Nephron progenitor cell (in vitro differentiated cells): ENCODE measurements at regions not wholly inside any gene's neighbourhood (a gene's known extent, or its start where the extent isn't known, plus 50 kb on each side); places are given as distances from the start of the nearest gene placed in this dataset.
A peak's percentile ranks its signal among the peaks of the same experiment; 100 is the strongest.

Experiments used
- DNase-seq: peaks from one replicate; pipeline ENCODE4 v3.0.0; 2021
- H3K27ac Mint-ChIP-seq: 2 replicates; pipeline ENCODE4 v1.8.0; 2021; ENCODE audit warnings: mild to moderate bottlenecking, moderate library complexity, mixed read lengths
- H3K27me3 Mint-ChIP-seq: 2 replicates; pipeline ENCODE4 v1.8.0; 2021; ENCODE audit warnings: mild to moderate bottlenecking, low read depth, mixed read lengths; ENCODE audit not compliant: poor library complexity
- H3K36me3 Mint-ChIP-seq: 2 replicates; pipeline ENCODE4 v1.8.0; 2021; ENCODE audit warnings: low read depth, mixed read lengths
- H3K4me1 Mint-ChIP-seq: 2 replicates; pipeline ENCODE4 v1.8.0; 2021; ENCODE audit warnings: mixed read lengths
- H3K4me3 Mint-ChIP-seq: 2 replicates; pipeline ENCODE4 v1.8.0; 2021; ENCODE audit warnings: mild to moderate bottlenecking, moderate library complexity, mixed read lengths
- H3K9me3 Mint-ChIP-seq: 2 replicates; pipeline ENCODE4 v1.8.0; 2021; ENCODE audit warnings: mild to moderate bottlenecking, moderate library complexity, mixed read lengths
- TF ChIP-seq, protein P1 (sequence below): fragments of 200-600 bp; sonication (generic); IDR thresholded peaks from 2 replicates; pipeline ENCODE4 v1.5.0; 2021; ENCODE audit warnings: antibody characterized with exemption

DNA sequence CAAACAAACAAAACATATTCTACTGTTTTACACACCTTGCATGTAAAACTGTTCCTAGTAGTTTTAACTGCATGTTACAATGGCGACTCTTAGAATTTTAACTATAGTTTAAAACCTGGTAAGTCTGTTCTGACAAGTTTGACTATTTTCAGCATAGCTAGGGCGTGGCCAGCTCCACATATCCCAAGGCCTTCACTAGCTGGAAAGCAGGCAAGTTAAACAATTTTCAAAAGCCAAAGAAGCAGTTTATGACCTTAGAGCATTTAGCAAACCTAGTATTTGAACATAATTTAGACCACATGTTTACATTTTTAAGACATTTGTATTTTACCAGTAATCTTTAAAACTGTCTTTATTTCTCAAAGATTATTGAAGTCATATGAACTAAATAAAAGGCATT lies 402.8 kb upstream of the SYT4 start:
- DNase-seq, result no peak
- Mint-ChIP-seq H3K27ac (no peak overlapping the region), H3K36me3 (peaks cover 7% of the 10 kb centered on the region), H3K9me3 (peaks cover 11% of the 10 kb centered on the region), H3K4me3 (no peak overlapping the region), H3K27me3 (peaks cover 2% of the 10 kb centered on the region), H3K4me1 (peaks cover 31% of the 10 kb centered on the region)
- TF ChIP-seq, protein P1, sequence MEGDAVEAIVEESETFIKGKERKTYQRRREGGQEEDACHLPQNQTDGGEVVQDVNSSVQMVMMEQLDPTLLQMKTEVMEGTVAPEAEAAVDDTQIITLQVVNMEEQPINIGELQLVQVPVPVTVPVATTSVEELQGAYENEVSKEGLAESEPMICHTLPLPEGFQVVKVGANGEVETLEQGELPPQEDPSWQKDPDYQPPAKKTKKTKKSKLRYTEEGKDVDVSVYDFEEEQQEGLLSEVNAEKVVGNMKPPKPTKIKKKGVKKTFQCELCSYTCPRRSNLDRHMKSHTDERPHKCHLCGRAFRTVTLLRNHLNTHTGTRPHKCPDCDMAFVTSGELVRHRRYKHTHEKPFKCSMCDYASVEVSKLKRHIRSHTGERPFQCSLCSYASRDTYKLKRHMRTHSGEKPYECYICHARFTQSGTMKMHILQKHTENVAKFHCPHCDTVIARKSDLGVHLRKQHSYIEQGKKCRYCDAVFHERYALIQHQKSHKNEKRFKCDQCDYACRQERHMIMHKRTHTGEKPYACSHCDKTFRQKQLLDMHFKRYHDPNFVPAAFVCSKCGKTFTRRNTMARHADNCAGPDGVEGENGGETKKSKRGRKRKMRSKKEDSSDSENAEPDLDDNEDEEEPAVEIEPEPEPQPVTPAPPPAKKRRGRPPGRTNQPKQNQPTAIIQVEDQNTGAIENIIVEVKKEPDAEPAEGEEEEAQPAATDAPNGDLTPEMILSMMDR, result no peak

DNA sequence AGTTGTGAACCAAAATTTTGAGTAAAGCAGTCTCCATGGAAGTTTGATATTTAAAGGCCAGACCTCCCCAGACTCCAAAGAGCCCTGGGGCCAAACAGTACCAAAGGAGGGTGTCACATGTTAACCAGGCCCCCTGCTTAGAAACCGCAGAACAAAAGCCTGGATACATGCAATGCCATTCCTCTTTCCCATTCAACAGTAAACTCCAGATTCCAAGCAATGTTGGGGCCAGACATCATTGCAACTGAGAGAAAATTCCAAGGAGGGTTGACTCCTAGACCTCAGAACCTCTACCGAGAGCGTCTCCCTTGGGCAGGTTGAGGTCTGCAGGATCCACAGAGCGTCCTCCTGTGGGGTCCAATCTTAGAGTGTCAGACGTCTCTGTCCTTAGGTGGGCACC lies 404.4 kb upstream of the SYT4 start:
- peaks cover 6% of the 10 kb centered on the region for H3K9me3 Mint-ChIP-seq
- H3K4me1 Mint-ChIP-seq, result peaks cover 31% of the 10 kb centered on the region

DNA sequence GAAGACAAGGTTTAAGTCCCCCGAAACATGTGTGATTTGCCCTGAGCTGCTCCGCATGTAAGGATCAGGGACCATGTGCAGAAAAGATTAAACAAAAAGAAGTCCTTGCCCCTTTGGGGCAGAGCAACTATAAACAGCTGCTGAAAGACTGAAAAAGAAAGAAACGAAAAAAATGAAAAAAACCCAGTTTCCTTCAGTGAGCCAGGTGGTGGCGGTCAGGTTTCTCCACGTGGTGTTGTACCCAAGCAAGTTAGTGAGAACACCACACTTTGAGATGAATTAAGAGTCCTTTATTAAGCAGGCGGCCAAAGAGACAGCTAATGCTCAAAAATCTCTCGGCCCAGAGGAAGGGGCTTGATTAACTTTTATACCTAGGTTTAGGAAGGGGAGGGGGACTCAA lies 404.9 kb upstream of the SYT4 start:
- peak overlapping the region; percentile 89 for H3K27ac Mint-ChIP-seq
- H3K4me1 Mint-ChIP-seq, result peaks cover 31% of the 10 kb centered on the region
- TF ChIP-seq, protein P1, result no peak
- peaks cover 6% of the 10 kb centered on the region for H3K9me3 Mint-ChIP-seq
- no peak overlapping the region for H3K4me3 Mint-ChIP-seq
- DNase-seq, result no peak
- H3K36me3 Mint-ChIP-seq, result peaks cover 7% of the 10 kb centered on the region
- peaks cover 2% of the 10 kb centered on the region for H3K27me3 Mint-ChIP-seq

More for the DNA sequence above, 404.4 kb upstream of the SYT4 start:
- H3K27me3 Mint-ChIP-seq, result peaks cover 2% of the 10 kb centered on the region
- no peak for DNase-seq
- H3K36me3 Mint-ChIP-seq, result peaks cover 7% of the 10 kb centered on the region
- H3K4me3 Mint-ChIP-seq, result no peak overlapping the region
- peak overlapping the region; percentile 89 for H3K27ac Mint-ChIP-seq
- TF ChIP-seq, protein P1, result no peak

DNA sequence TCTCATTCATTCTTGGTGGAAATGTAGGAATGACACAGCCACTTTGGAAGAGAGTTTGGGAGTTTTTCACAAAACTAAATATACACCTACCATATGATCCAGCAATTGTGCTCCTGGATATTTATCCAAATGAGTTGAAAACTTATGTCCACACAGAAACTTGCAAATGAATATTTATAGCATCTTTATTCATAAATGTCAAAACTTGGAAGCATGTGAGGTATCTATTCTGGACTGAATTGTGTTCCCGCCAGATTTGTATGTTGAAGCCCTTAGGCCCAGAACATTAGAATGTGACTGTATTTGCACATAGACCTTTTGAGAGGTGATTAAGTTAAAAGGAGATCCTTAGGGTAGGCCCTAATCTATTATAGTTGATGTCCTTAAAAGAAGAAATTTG lies 409.4 kb upstream of the SYT4 start:
- DNase-seq, result no peak
- H3K27me3 Mint-ChIP-seq, result peaks cover 2% of the 10 kb centered on the region
- H3K36me3 Mint-ChIP-seq, result peaks cover 4% of the 10 kb centered on the region
- peaks cover 16% of the 10 kb centered on the region for H3K9me3 Mint-ChIP-seq
- H3K4me1 Mint-ChIP-seq, result peaks cover 20% of the 10 kb centered on the region
- no peak overlapping the region for H3K4me3 Mint-ChIP-seq
- TF ChIP-seq, protein P1, result no peak
- H3K27ac Mint-ChIP-seq, result no peak overlapping the region

DNA sequence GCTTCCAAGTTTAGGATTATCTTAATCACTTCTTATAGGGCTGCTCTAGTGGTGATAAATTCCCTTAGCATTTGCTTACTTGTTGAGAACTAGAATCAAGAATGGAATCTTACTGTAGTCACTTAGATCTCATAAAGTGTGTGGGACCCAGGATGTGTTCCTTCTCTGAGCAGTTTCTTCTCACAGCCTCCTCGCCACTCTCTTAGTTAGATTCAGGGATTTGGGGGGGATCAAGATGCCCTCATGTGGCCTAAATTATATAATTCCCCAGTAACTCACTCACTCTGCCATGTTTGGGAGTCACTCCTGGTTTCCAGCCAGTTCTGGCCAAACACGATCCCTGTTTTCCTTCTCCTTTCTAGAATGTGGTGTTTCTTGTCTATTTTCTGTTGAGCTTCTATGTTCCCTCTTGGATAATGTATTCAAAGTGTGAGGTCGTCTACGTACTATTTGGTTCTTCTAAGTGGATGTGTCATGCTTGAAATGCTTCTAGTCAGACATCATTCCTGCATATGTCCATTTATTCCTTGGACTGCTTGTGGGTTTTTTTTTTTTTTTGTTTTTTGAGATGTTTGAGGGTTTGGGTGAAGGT lies 414.9 kb upstream of the SYT4 start:
- no peak for DNase-seq
- no peak overlapping the region for H3K27ac Mint-ChIP-seq
- no peaks in the 10 kb centered on the region for H3K4me1 Mint-ChIP-seq
- H3K4me3 Mint-ChIP-seq, result no peak overlapping the region
- H3K27me3 Mint-ChIP-seq, result no peaks in the 10 kb centered on the region
- TF ChIP-seq, protein P1, result no peak
- H3K36me3 Mint-ChIP-seq, result no peaks in the 10 kb centered on the region
- H3K9me3 Mint-ChIP-seq, result peaks cover 10% of the 10 kb centered on the region

DNA sequence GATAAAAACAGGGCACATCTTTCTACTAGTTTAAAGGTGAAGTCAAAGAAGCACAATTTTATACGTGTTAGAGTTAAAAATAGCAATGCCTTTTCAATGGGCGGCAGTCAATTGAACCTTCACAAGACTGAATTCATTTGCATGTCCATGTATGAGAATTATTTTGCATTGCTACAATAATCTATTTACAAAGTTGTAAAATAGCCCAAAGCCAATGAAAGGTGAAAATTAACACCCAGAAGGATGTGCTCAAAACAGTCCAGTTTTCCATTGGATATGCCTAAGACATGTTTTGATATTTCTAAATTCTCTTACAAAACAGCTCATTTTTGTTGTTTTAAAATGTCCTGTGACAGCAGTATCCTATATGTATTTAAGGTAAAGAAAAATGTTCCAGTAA lies 425.1 kb upstream of the SYT4 start:
- no peaks in the 10 kb centered on the region for H3K27me3 Mint-ChIP-seq
- TF ChIP-seq, protein P1, result no peak
- H3K4me3 Mint-ChIP-seq, result no peak overlapping the region
- no peaks in the 10 kb centered on the region for H3K9me3 Mint-ChIP-seq
- H3K36me3 Mint-ChIP-seq, result no peaks in the 10 kb centered on the region
- DNase-seq, result no peak
- no peak overlapping the region for H3K27ac Mint-ChIP-seq
- peaks cover 9% of the 10 kb centered on the region for H3K4me1 Mint-ChIP-seq
